ENCODE measurements at regions not wholly inside any gene's neighbourhood (a gene's known extent, or its start where the extent isn't known, plus 50 kb on each side); places are given as distances from the start of the nearest gene placed in this dataset.
"Not testable (repeated sequence)": the region's sequence is repeated elsewhere in the genome, so short reads cannot be mapped to it uniquely, and the experiment has no call there.

- no peaks in the 10 kb centered on the region for H3K9me3 Mint-ChIP-seq (ENCODE audit: unreplicated experiment)
- CTCF ChIA-PET, result interaction anchor here (0.6 to 0.7 kb wide), 2 partner anchors 17 to 325 kb away, joined by 3 read pairs; no protein-coding TSS in a partner anchor
Measured at GRCh38 chr6:119760046-119760445, 410.5 kb upstream of the MAN1A1 start.

GRCh38 chr6:119758385-119758784 lies 408.8 kb upstream of the MAN1A1 start:
- DNase-seq (ENCODE audit: unreplicated experiment), result no peak
- intact Hi-C loops (cut with micrococcal nuclease), result no loop called here
- no peak for TF ChIP-seq CTCF (IDR thresholded peaks at IDR 0.05; ENCODE audit: unreplicated experiment)
- BruUV-seq (replicated peaks), result no TSS peak
- Mint-ChIP-seq H3K4me1 (ENCODE audit: insufficient read depth, unreplicated experiment) (peaks cover 6% of the 10 kb centered on the region), H3K4me3 (ENCODE audit: unreplicated experiment) (no peak overlapping the region), H3K36me3 (ENCODE audit: insufficient read depth, unreplicated experiment) (no peaks in the 10 kb centered on the region), H3K27ac (ENCODE audit: low read depth, unreplicated experiment) (no peak overlapping the region), H3K27me3 (ENCODE audit: insufficient read depth, unreplicated experiment) (no peaks in the 10 kb centered on the region), H3K9me3 (ENCODE audit: unreplicated experiment) (no peaks in the 10 kb centered on the region)
- ChIA-PET POLR2A (no interaction called here), CTCF (interaction anchor here (1.4 to 2.5 kb wide), 3 partner anchors 219 to 407 kb away, joined by 5 to 10 read pairs (median 6); no protein-coding TSS in a partner anchor)

More at GRCh38 chr6:119760046-119760445, 410.5 kb upstream of the MAN1A1 start:
- no peaks in the 10 kb centered on the region for H3K27me3 Mint-ChIP-seq (ENCODE audit: insufficient read depth, unreplicated experiment)
- H3K27ac Mint-ChIP-seq (ENCODE audit: low read depth, unreplicated experiment), result no peak overlapping the region
- H3K4me1 Mint-ChIP-seq (ENCODE audit: insufficient read depth, unreplicated experiment), result peaks cover 10% of the 10 kb centered on the region
- intact Hi-C loops (cut with micrococcal nuclease), result no loop called here
- BruUV-seq (replicated peaks), result no TSS peak
- POLR2A ChIA-PET, result no interaction called here
- no peak for DNase-seq (ENCODE audit: unreplicated experiment)
- TF ChIP-seq CTCF (IDR thresholded peaks at IDR 0.05; ENCODE audit: unreplicated experiment), result no peak
- H3K36me3 Mint-ChIP-seq (ENCODE audit: insufficient read depth, unreplicated experiment), result no peaks in the 10 kb centered on the region
- H3K4me3 Mint-ChIP-seq (ENCODE audit: unreplicated experiment), result no peak overlapping the region

GRCh38 chr6:119757467-119757866 lies 407.9 kb upstream of the MAN1A1 start:
- ChIA-PET CTCF (interaction anchor here (0.6 to 2.5 kb wide), 6 partner anchors 15 to 1068 kb away, joined by 3 to 10 read pairs (median 4); no protein-coding TSS in a partner anchor), POLR2A (interaction anchor here (0.8 kb wide), 1 partner anchor 234 kb away, joined by 3 read pairs; no protein-coding TSS in a partner anchor)
- Mint-ChIP-seq H3K4me3 (ENCODE audit: unreplicated experiment) (no peak overlapping the region), H3K27ac (ENCODE audit: low read depth, unreplicated experiment) (no peak overlapping the region), H3K4me1 (ENCODE audit: insufficient read depth, unreplicated experiment) (peaks cover 6% of the 10 kb centered on the region), H3K36me3 (ENCODE audit: insufficient read depth, unreplicated experiment) (no peaks in the 10 kb centered on the region), H3K27me3 (ENCODE audit: insufficient read depth, unreplicated experiment) (no peaks in the 10 kb centered on the region), H3K9me3 (ENCODE audit: unreplicated experiment) (no peaks in the 10 kb centered on the region)
- TF ChIP-seq CTCF (IDR thresholded peaks at IDR 0.05; ENCODE audit: unreplicated experiment), result no peak
- intact Hi-C loops (cut with micrococcal nuclease), result no loop called here
- DNase-seq (ENCODE audit: unreplicated experiment), result peak; percentile 45
- no TSS peak for BruUV-seq (replicated peaks)

GRCh38 chr6:119749335-119749734 lies 399.8 kb upstream of the MAN1A1 start:
- CTCF ChIA-PET, result interaction anchor here (0.5 to 0.8 kb wide), 2 partner anchors 7 to 1047 kb away, joined by 3 read pairs; no protein-coding TSS in a partner anchor
- POLR2A ChIA-PET, result no interaction called here
- no TSS peak for BruUV-seq (replicated peaks)
- DNase-seq (ENCODE audit: unreplicated experiment), result no peak
- intact Hi-C loops (cut with micrococcal nuclease), result no loop called here
- no peak for TF ChIP-seq CTCF (IDR thresholded peaks at IDR 0.05; ENCODE audit: unreplicated experiment)
- Mint-ChIP-seq H3K27me3 (ENCODE audit: insufficient read depth, unreplicated experiment) (no peaks in the 10 kb centered on the region), H3K9me3 (ENCODE audit: unreplicated experiment) (peaks cover 10% of the 10 kb centered on the region), H3K4me3 (ENCODE audit: unreplicated experiment) (no peak overlapping the region), H3K36me3 (ENCODE audit: insufficient read depth, unreplicated experiment) (no peaks in the 10 kb centered on the region), H3K4me1 (ENCODE audit: insufficient read depth, unreplicated experiment) (no peaks in the 10 kb centered on the region), H3K27ac (ENCODE audit: low read depth, unreplicated experiment) (no peak overlapping the region)

- CTCF ChIA-PET, result not testable (repeated sequence)
Measured at GRCh38 chr6:119748535-119748934, 399.0 kb upstream of the MAN1A1 start.

More at GRCh38 chr6:119748535-119748934, 399.0 kb upstream of the MAN1A1 start:
- H3K27ac Mint-ChIP-seq (ENCODE audit: low read depth, unreplicated experiment); BruUV-seq (replicated peaks); H3K4me1 Mint-ChIP-seq (ENCODE audit: insufficient read depth, unreplicated experiment); H3K36me3 Mint-ChIP-seq (ENCODE audit: insufficient read depth, unreplicated experiment); H3K4me3 Mint-ChIP-seq (ENCODE audit: unreplicated experiment); DNase-seq (ENCODE audit: unreplicated experiment); intact Hi-C loops (cut with micrococcal nuclease); POLR2A ChIA-PET; H3K27me3 Mint-ChIP-seq (ENCODE audit: insufficient read depth, unreplicated experiment): not testable (repeated sequence)
- H3K9me3 Mint-ChIP-seq (ENCODE audit: unreplicated experiment), result peaks cover 10% of the 10 kb centered on the region
